ENCODE measurements at regions not wholly inside any gene's neighbourhood (a gene's known extent, or its start where the extent isn't known, plus 50 kb on each side); places are given as distances from the start of the nearest gene placed in this dataset.
"Not testable (repeated sequence)": the region's sequence is repeated elsewhere in the genome, so short reads cannot be mapped to it uniquely, and the experiment has no call there.

GRCh38 chr18:10131460-10132395 is 217.9 kb downstream of the VAPA start:
- H3K4me3 ChIP-seq (ENCODE audit: low read depth, low read length) = peak overlapping the region; percentile 29
- no peak for FAIRE-seq

GRCh38 chr18:10133516-10133915 is 219.7 kb downstream of the VAPA start:
- no peak for FAIRE-seq
- H3K27me3 ChIP-seq (ENCODE audit: control insufficient read depth, insufficient read depth, low read length) = peaks cover 2% of the 10 kb centered on the region
- H3K36me3 ChIP-seq (ENCODE audit: control insufficient read depth, insufficient read depth, low read length) = no peaks in the 10 kb centered on the region
- no peak overlapping the region for H3K4me3 ChIP-seq (ENCODE audit: low read depth, low read length)
- TF ChIP-seq CTCF (IDR thresholded peaks at IDR 0.05; ENCODE audit: insufficient read depth, low read length, severe bottlenecking) = no peak
- DNase-seq (ENCODE audit: low read depth) = no peak

More at GRCh38 chr18:10131460-10132395, 217.9 kb downstream of the VAPA start:
- H3K36me3 ChIP-seq (ENCODE audit: control insufficient read depth, insufficient read depth, low read length) = no peaks in the 10 kb centered on the region
- peaks cover 2% of the 10 kb centered on the region for H3K27me3 ChIP-seq (ENCODE audit: control insufficient read depth, insufficient read depth, low read length)
- no peak for DNase-seq (ENCODE audit: low read depth)
- no peak for TF ChIP-seq CTCF (IDR thresholded peaks at IDR 0.05; ENCODE audit: insufficient read depth, low read length, severe bottlenecking)

- Histone ChIP-seq H3K27me3 (ENCODE audit: control insufficient read depth, insufficient read depth, low read length) (peaks cover 2% of the 10 kb centered on the region), H3K4me3 (ENCODE audit: low read depth, low read length) (no peak overlapping the region), H3K36me3 (ENCODE audit: control insufficient read depth, insufficient read depth, low read length) (no peaks in the 10 kb centered on the region)
- no peak for TF ChIP-seq CTCF (IDR thresholded peaks at IDR 0.05; ENCODE audit: insufficient read depth, low read length, severe bottlenecking)
- no peak for DNase-seq (ENCODE audit: low read depth)
- FAIRE-seq = no peak
Observed at GRCh38 chr18:10134204-10134603, 220.4 kb downstream of the VAPA start.

GRCh38 chr18:10134749-10135148 is 220.9 kb downstream of the VAPA start:
- DNase-seq (ENCODE audit: low read depth); H3K4me3 ChIP-seq (ENCODE audit: low read depth, low read length); H3K36me3 ChIP-seq (ENCODE audit: control insufficient read depth, insufficient read depth, low read length); H3K27me3 ChIP-seq (ENCODE audit: control insufficient read depth, insufficient read depth, low read length): not testable (repeated sequence)
- peak; percentile 99 for FAIRE-seq

- H3K27me3 ChIP-seq (ENCODE audit: control insufficient read depth, insufficient read depth, low read length) = peaks cover 1% of the 10 kb centered on the region
- H3K4me3 ChIP-seq (ENCODE audit: low read depth, low read length) = no peak overlapping the region
- DNase-seq (ENCODE audit: low read depth) = no peak
- TF ChIP-seq CTCF (IDR thresholded peaks at IDR 0.05; ENCODE audit: insufficient read depth, low read length, severe bottlenecking) = no peak
- H3K36me3 ChIP-seq (ENCODE audit: control insufficient read depth, insufficient read depth, low read length) = no peaks in the 10 kb centered on the region
- FAIRE-seq = no peak
Observed at GRCh38 chr18:10135302-10135926, 221.6 kb downstream of the VAPA start.

GRCh38 chr18:10138719-10139118 is 224.9 kb downstream of the VAPA start:
- DNase-seq (ENCODE audit: low read depth) (no peak), FAIRE-seq (no peak)
- H3K27me3 ChIP-seq (ENCODE audit: control insufficient read depth, insufficient read depth, low read length) = no peaks in the 10 kb centered on the region
- H3K4me3 ChIP-seq (ENCODE audit: low read depth, low read length) = no peak overlapping the region
- H3K36me3 ChIP-seq (ENCODE audit: control insufficient read depth, insufficient read depth, low read length) = no peaks in the 10 kb centered on the region
- no peak for TF ChIP-seq CTCF (IDR thresholded peaks at IDR 0.05; ENCODE audit: insufficient read depth, low read length, severe bottlenecking)

Measured in bronchial epithelial cell (primary cell).